ENCODE measurements at regions not wholly inside any gene's neighbourhood (a gene's known extent, or its start where the extent isn't known, plus 50 kb on each side); places are given as distances from the start of the nearest gene placed in this dataset.
"Not testable (repeated sequence)": the region's sequence is repeated elsewhere in the genome, so short reads cannot be mapped to it uniquely, and the experiment has no call there.

- no peak for DNase-seq
Measured at GRCh38 chr18:22044474-22045220, 124.7 kb upstream of the GATA6 start.

DNA sequence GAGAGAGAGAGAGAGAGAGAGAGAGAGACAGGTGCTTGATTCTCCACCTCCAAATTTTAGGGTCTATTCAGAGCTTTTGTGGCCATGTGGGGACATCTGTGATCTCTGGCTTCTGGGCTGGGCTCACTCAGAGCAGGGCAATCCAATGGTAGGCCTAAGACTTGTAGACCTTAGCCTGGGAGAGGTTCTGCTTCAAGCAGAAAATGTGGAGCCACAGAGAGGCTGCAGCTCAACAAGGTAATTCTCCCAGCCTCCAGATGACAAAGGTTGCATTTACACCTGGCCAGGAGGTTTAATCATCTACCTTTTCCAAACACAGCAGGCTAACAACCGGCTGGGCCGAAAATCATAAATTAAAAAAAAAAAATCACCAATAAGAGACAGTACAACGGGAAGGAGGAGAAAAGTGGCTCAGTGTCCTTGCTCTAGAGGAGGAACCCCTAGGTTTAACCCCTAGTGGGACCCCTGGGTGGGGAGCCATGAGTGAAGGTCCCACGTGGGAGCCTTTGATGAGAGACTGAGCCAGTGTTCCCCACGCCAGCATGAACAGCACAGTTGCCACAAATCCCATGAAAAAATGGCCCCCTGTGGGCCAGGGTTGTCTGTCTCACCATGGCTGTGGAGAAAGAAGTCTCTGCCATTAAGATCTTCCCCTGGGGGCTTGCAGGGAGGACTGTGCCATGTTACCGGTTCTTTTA, 124.0 kb upstream of the GATA6 start:
- DNase-seq: no peak

- no peak for DNase-seq
Measured at GRCh38 chr18:22046473-22046872, 122.9 kb upstream of the GATA6 start.

DNA sequence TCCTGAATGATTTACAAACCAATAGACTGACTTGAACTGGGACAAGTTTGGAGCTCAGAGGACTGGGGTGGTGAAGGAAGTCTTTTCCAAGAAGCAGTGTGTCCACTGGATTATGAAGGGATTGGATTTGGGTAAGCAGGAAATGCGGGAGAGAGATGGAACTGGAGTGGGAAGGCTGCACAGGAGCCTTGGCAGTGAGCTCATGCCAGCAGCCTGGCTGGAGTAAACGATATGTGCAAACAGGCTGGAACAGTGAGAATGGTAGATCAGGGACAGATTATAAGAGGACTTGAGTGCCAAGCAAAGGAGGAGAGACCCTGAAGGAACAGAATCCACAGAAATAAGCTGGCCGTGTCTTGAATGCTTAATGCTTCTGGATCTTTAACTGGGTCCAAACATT, 121.9 kb upstream of the GATA6 start:
- DNase-seq: no peak

GRCh38 chr18:22048221-22048620, 121.2 kb upstream of the GATA6 start:
- DNase-seq: no peak

DNA sequence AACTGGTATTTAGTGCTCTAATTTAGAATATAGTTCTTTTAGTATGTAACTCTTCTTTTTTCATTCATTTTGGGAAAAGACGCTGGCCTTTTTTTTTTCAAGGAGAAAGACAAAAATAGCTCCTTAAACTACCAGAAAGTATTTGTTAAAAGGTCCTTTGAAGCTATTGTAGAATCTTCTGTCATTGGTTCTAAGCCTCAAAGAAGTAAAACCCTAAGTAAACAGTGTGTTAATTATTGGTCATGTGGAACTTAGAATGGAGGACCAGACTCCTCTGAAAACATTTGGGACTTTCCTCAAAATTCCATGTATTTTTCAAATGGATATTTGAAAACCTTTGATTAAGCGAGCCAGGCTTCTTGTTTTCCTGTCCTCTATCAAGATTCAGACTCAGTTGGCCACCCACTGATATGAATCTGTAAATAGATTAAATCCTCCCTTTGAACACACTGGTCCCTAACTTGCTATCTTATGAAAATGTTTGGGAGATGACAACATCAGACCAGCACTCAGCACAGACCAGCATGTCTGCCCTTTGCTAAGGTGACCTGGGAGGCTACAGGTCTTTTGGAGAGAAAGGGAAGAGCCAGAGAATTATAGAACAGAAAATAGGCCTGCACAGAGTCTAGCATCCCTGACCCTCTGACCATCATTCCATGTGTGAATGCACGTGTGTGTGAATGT, 120.3 kb upstream of the GATA6 start:
- DNase-seq: no peak

- DNase-seq: no peak
Measured at GRCh38 chr18:22052405-22053105, 116.8 kb upstream of the GATA6 start.

GRCh38 chr18:22055466-22056238, 113.7 kb upstream of the GATA6 start:
- DNase-seq: no peak

DNA sequence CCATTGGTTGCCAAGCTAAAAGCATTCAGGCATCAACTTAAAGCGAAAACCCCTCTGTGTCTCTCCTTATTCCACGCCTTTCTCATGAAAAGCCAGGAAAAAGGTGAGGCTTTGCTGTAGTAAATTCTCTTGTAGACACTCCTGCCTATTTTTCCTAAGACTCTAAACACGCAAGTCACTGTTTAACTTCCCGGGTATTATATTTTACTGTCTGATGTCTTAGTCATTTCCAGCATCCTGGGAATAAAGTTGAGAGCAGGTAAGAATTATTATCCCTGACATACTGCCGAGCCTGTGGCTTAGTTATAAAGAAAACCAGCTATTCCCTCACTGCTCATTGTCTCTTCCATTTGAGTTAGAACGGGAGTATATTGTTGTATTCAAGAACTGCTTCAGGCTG, 112.4 kb upstream of the GATA6 start:
- DNase-seq: no peak

GRCh38 chr18:22057908-22058527, 111.4 kb upstream of the GATA6 start:
- DNase-seq: no peak

DNA sequence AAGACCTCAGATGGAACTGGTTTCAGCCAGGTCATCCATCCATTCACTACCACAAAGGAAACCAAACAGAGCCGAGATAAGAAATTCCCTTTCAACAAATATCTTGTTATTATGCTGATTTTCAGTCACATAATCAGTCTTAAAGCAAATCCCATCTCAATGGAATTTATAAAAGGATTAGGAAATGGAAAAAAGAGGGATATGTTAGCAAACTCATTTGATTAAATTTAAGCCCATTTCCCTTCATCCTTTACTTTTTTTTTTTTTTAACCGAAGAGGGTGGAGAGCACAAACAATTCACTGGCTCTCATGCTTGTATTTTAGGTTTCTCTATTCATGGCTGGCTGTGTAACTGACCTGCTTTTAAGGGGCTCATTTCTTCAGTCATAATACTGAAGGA, 109.0 kb upstream of the GATA6 start:
- no peak for DNase-seq

GRCh38 chr18:22063102-22063501, 106.3 kb upstream of the GATA6 start:
- no peak for DNase-seq

GRCh38 chr18:22063672-22064071, 105.7 kb upstream of the GATA6 start:
- DNase-seq: no peak

DNA sequence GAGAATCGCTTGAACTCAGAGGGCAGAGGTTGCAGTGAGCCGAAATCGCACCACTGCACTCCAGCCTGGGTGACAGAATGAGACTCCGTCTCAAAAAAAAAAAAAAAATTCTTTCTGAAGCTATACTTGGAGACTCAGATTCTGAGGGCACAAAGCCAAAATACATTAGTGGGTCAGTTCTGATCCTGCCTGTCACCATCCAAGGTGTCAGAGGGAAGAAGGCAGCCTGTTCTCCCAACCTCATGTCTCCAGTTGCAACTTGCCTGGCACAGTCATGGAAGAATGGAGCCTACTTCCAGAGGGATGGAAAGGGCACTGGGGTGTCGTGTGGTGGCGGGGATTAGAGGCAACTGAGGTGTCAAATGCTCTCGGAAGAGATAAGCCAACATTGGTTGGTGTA, 104.8 kb upstream of the GATA6 start:
- no peak for DNase-seq

DNA sequence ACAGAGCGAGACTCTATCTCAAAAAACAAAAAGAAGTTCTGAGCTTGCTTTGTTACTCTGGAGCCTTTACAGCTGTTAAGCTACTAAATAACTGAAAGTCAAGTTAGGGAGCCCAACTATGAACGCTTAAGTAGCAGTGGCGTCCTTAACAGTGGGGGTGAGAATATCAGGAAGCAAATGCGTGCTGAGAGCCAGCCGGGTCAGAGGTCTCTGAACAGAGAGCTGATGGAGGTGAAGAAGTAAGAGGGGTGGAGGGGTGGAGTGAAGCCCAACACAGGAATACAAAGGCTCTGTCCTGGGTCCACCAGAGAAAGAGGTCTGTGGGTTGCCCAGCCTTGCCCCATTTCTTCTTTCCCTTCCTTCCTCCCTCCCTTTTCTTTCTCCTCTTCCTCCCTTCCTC, 104.1 kb upstream of the GATA6 start:
- DNase-seq: no peak

GRCh38 chr18:22066083-22066485, 103.3 kb upstream of the GATA6 start:
- no peak for DNase-seq

DNA sequence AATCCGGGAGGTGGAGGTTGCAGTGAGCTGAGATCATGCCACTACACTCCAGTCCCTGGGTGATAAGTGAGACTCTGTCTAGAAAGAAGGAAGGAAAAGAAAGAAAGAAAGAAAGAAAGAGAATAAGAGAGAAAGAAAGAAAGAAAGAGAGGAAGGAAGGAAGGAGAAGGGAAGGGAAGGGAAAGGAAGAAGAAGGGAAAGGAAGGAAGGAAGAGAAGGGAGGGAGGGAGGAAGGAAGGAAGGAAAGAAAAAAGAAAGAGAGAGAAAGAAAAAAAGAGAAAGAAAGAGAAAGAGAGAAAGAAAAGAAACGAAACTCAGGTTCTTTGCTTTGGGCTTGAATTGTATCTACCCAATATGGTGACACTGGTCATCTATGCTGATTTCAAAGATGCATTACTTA, 102.3 kb upstream of the GATA6 start:
- no peak for DNase-seq

DNA sequence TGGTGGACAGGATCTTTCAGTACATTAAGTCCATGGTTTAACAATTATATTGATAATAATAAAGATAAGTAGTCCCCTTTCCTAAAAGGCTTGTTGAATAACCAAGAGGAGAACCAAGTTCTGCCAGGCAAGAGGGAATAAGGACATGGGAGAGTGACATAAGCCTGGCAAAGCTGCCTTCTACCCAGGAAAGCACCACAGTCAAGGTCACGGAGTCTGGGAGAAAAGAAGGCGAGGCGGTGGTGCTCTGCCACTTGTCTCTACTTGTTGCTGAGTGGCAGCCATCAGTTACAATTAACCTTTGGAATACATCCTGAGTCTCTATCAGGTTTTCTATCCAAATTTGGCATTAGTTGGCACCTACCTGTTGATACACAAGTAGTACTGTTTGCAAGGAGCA, 101.7 kb upstream of the GATA6 start:
- no peak for DNase-seq

- DNase-seq: not testable (repeated sequence)
Measured at GRCh38 chr18:22068784-22069183, 100.6 kb upstream of the GATA6 start.

GRCh38 chr18:22069916-22070315, 99.5 kb upstream of the GATA6 start:
- DNase-seq: no peak

GRCh38 chr18:22073411-22073810, 96.0 kb upstream of the GATA6 start:
- no peak for DNase-seq
